NCI-H2029 (cell line): ENCODE measurements at regions not wholly inside any gene's neighbourhood (a gene's known extent, or its start where the extent isn't known, plus 50 kb on each side); places are given as distances from the start of the nearest gene placed in this dataset.

ENCODE experiments used
- DNase-seq: peaks from one replicate; lab custom pipeline; 2025; lab: John Stamatoyannopoulos, UW

GRCh38 chr12:13289653-13290289 is 93.2 kb downstream of the EMP1 start:
- no peak for DNase-seq

GRCh38 chr12:13288937-13289652 is 92.6 kb downstream of the EMP1 start:
- peak; percentile 6 for DNase-seq

- DNase-seq = no peak
These were observed 92.0 kb downstream of the EMP1 start for GRCh38 chr12:13288501-13288900.

GRCh38 chr12:13283867-13284266 is 87.3 kb downstream of the EMP1 start:
- no peak for DNase-seq

- DNase-seq = no peak
These were observed 86.3 kb downstream of the EMP1 start for GRCh38 chr12:13282861-13283260.

GRCh38 chr12:13278249-13278787 is 81.8 kb downstream of the EMP1 start:
- DNase-seq = peak; percentile 16

DNA sequence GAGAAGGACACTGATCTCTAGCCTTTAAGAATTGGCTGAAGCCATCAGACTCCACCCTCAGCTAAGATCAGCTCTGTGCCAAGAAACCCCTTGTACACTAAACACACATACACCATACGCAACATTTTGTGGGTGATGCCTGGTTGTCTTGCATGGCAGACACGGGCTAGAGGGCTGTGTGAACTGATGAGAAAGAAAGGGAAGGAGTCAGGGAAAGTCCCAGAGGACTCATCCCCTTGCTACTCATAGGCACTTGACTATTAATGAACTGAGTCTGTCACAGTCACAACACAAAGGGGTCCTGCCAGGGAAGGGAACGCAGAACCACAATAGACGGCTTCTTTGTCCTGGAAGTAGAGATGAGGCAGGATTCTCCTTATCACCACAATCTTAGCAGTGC is 80.8 kb downstream of the EMP1 start:
- no peak for DNase-seq

- no peak for DNase-seq
These were observed 78.9 kb downstream of the EMP1 start for GRCh38 chr12:13275241-13276085.

DNA sequence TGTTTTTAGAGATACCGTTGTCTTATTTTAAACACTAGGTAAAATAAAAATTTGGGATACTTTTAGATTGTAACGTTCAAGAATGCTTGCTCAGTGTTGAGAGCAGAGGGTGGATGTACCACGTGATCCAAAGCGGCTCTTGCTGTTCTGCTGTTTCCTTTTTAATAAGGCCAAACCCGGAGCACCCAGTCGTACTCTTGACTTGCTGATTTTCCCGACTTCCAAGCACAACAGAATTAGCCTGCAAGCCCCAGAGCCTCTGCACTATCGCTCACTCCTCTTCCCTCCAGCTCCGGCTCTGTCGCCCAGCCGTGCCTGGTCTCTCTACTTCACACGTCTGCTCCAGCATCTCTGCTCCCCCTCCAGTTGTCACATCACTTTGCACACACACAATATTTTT is 77.3 kb downstream of the EMP1 start:
- DNase-seq = no peak

GRCh38 chr12:13273097-13273496 is 76.6 kb downstream of the EMP1 start:
- no peak for DNase-seq

DNA sequence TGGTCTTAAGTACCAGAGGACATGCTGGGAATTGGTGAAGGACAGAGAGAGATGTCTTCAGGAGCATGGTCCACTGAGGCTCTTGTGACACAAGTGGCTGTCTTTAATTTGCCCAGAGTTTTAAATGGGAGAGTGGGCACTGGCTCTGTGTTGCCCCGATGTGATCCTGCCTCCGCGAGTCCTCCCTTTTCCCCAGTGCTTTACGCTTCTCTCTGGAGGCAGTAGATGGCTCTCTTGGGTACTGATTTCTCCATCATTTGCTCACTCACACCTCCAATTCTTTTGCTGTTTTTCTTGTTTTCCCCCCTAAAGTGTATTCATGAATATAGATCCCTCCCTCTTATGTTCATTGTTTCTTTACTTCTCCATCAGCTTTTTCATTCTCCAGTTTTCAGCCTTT is 74.3 kb downstream of the EMP1 start:
- DNase-seq = no peak
